ENCODE measurements at regions not wholly inside any gene's neighbourhood (a gene's known extent, or its start where the extent isn't known, plus 50 kb on each side); places are given as distances from the start of the nearest gene placed in this dataset.
"Not testable (repeated sequence)": the region's sequence is repeated elsewhere in the genome, so short reads cannot be mapped to it uniquely, and the experiment has no call there.

GRCh38 chr11:116072133-116072532 lies 567.9 kb upstream of the CADM1 start:
- no peak for DNase-seq (ENCODE audit: extremely low read depth in 1 of 2, low read depth in 1 of 2)

GRCh38 chr11:116071241-116071640 lies 567.0 kb upstream of the CADM1 start:
- no peak for DNase-seq (ENCODE audit: extremely low read depth in 1 of 2, low read depth in 1 of 2)

GRCh38 chr11:116070520-116070919 lies 566.3 kb upstream of the CADM1 start:
- DNase-seq (ENCODE audit: extremely low read depth in 1 of 2, low read depth in 1 of 2), result no peak

- no peak for DNase-seq (ENCODE audit: extremely low read depth in 1 of 2, low read depth in 1 of 2)
Observed at GRCh38 chr11:116066777-116067176, 562.6 kb upstream of the CADM1 start.

- no peak for DNase-seq (ENCODE audit: extremely low read depth in 1 of 2, low read depth in 1 of 2)
Observed at GRCh38 chr11:116065986-116066385, 561.8 kb upstream of the CADM1 start.

- no peak for DNase-seq (ENCODE audit: extremely low read depth in 1 of 2, low read depth in 1 of 2)
Observed at GRCh38 chr11:116065191-116065895, 561.1 kb upstream of the CADM1 start.

- DNase-seq (ENCODE audit: extremely low read depth in 1 of 2, low read depth in 1 of 2), result no peak
Observed at GRCh38 chr11:116062490-116063171, 558.4 kb upstream of the CADM1 start.

- no peak for DNase-seq (ENCODE audit: extremely low read depth in 1 of 2, low read depth in 1 of 2)
Observed at GRCh38 chr11:116062129-116062489, 557.9 kb upstream of the CADM1 start.

- DNase-seq (ENCODE audit: extremely low read depth in 1 of 2, low read depth in 1 of 2), result no peak
Observed at GRCh38 chr11:116061322-116061721, 557.1 kb upstream of the CADM1 start.

- DNase-seq (ENCODE audit: extremely low read depth in 1 of 2, low read depth in 1 of 2), result no peak
Observed at GRCh38 chr11:116059919-116060318, 555.7 kb upstream of the CADM1 start.

GRCh38 chr11:116057000-116057399 lies 552.8 kb upstream of the CADM1 start:
- DNase-seq (ENCODE audit: extremely low read depth in 1 of 2, low read depth in 1 of 2), result no peak

GRCh38 chr11:116055064-116055463 lies 550.8 kb upstream of the CADM1 start:
- DNase-seq (ENCODE audit: extremely low read depth in 1 of 2, low read depth in 1 of 2), result no peak

- DNase-seq (ENCODE audit: extremely low read depth in 1 of 2, low read depth in 1 of 2), result no peak
Observed at GRCh38 chr11:116053548-116053919, 549.3 kb upstream of the CADM1 start.

- DNase-seq (ENCODE audit: extremely low read depth in 1 of 2, low read depth in 1 of 2), result no peak
Observed at GRCh38 chr11:116052603-116053547, 548.7 kb upstream of the CADM1 start.

- DNase-seq (ENCODE audit: extremely low read depth in 1 of 2, low read depth in 1 of 2), result no peak
Observed at GRCh38 chr11:116051494-116051893, 547.3 kb upstream of the CADM1 start.

GRCh38 chr11:116049383-116049782 lies 545.2 kb upstream of the CADM1 start:
- DNase-seq (ENCODE audit: extremely low read depth in 1 of 2, low read depth in 1 of 2), result no peak

- DNase-seq (ENCODE audit: extremely low read depth in 1 of 2, low read depth in 1 of 2), result no peak
Observed at GRCh38 chr11:116046127-116046526, 541.9 kb upstream of the CADM1 start.

- DNase-seq (ENCODE audit: extremely low read depth in 1 of 2, low read depth in 1 of 2), result no peak
Observed at GRCh38 chr11:116044941-116045340, 540.7 kb upstream of the CADM1 start.

GRCh38 chr11:116044520-116044919 lies 540.3 kb upstream of the CADM1 start:
- DNase-seq (ENCODE audit: extremely low read depth in 1 of 2, low read depth in 1 of 2), result no peak

- no peak for DNase-seq (ENCODE audit: extremely low read depth in 1 of 2, low read depth in 1 of 2)
Observed at GRCh38 chr11:116043857-116044256, 539.6 kb upstream of the CADM1 start.

GRCh38 chr11:116043059-116043458 lies 538.8 kb upstream of the CADM1 start:
- DNase-seq (ENCODE audit: extremely low read depth in 1 of 2, low read depth in 1 of 2), result not testable (repeated sequence)

GRCh38 chr11:116042146-116042545 lies 537.9 kb upstream of the CADM1 start:
- no peak for DNase-seq (ENCODE audit: extremely low read depth in 1 of 2, low read depth in 1 of 2)

Measured in activated CD8-positive, alpha-beta memory T cell treated with anti-CD3 and anti-CD28 coated beads for 1 hour (primary cell).